Activated CD8-positive, alpha-beta memory T cell treated with anti-CD3 and anti-CD28 coated beads for 36 hours (primary cell): ENCODE measurements at regions not wholly inside any gene's neighbourhood (a gene's known extent, or its start where the extent isn't known, plus 50 kb on each side); places are given as distances from the start of the nearest gene placed in this dataset.
"Not testable (repeated sequence)": the region's sequence is repeated elsewhere in the genome, so short reads cannot be mapped to it uniquely, and the experiment has no call there.

ENCODE experiments used
- CTCF ChIA-PET: fragments of 350-600 bp; sonication (Branson Sonifier 250); formaldehyde crosslinking; loops from one replicate; lab custom pipeline; 2021; ENCODE audit warnings: antibody characterized with exemption; lab: Charles Lee
- POLR2A ChIA-PET: fragments of 350-600 bp; sonication (Branson Sonifier 250); formaldehyde crosslinking; loops from one replicate; lab custom pipeline; 2021; ENCODE audit warnings: antibody characterized with exemption; lab: Charles Lee

- ChIA-PET CTCF (no interaction called here), POLR2A (no interaction called here)
Observed at GRCh38 chr16:13568803-13569202, 351.2 kb upstream of the ERCC4 start.

- CTCF ChIA-PET, result no interaction called here
- POLR2A ChIA-PET, result no interaction called here
Observed at GRCh38 chr16:13569986-13570385, 350.0 kb upstream of the ERCC4 start.

- ChIA-PET CTCF (no interaction called here), POLR2A (no interaction called here)
Observed at GRCh38 chr16:13571036-13571435, 348.9 kb upstream of the ERCC4 start.

- POLR2A ChIA-PET, result no interaction called here
- CTCF ChIA-PET, result no interaction called here
Observed at GRCh38 chr16:13573903-13574302, 346.1 kb upstream of the ERCC4 start.

- POLR2A ChIA-PET, result no interaction called here
- CTCF ChIA-PET, result no interaction called here
Observed at GRCh38 chr16:13586051-13586450, 333.9 kb upstream of the ERCC4 start.

GRCh38 chr16:13587181-13587580 is 332.8 kb upstream of the ERCC4 start:
- POLR2A ChIA-PET, result no interaction called here
- CTCF ChIA-PET, result no interaction called here

GRCh38 chr16:13594823-13595222 is 325.1 kb upstream of the ERCC4 start:
- CTCF ChIA-PET, result no interaction called here
- POLR2A ChIA-PET, result no interaction called here

GRCh38 chr16:13606804-13607203 is 313.1 kb upstream of the ERCC4 start:
- CTCF ChIA-PET, result no interaction called here
- POLR2A ChIA-PET, result no interaction called here

- ChIA-PET POLR2A (no interaction called here), CTCF (no interaction called here)
Observed at GRCh38 chr16:13607289-13607688, 312.7 kb upstream of the ERCC4 start.

- ChIA-PET POLR2A (no interaction called here), CTCF (no interaction called here)
Observed at GRCh38 chr16:13611596-13611995, 308.4 kb upstream of the ERCC4 start.

- POLR2A ChIA-PET, result no interaction called here
Observed at GRCh38 chr16:13612623-13613022, 307.3 kb upstream of the ERCC4 start.

GRCh38 chr16:13613165-13613564 is 306.8 kb upstream of the ERCC4 start:
- ChIA-PET POLR2A (no interaction called here), CTCF (no interaction called here)

More at GRCh38 chr16:13612623-13613022, 307.3 kb upstream of the ERCC4 start:
- CTCF ChIA-PET, result interaction anchor here (0.7 kb wide), 1 partner anchor 28 kb away, joined by 3 read pairs; no protein-coding TSS in a partner anchor

- ChIA-PET POLR2A (no interaction called here), CTCF (interaction anchor here (0.6 kb wide), 1 partner anchor 127 kb away, joined by 3 read pairs; no protein-coding TSS in a partner anchor)
Observed at GRCh38 chr16:13621639-13622038, 298.3 kb upstream of the ERCC4 start.

- CTCF ChIA-PET, result no interaction called here
- POLR2A ChIA-PET, result no interaction called here
Observed at GRCh38 chr16:13628156-13628555, 291.8 kb upstream of the ERCC4 start.

GRCh38 chr16:13629704-13630103 is 290.2 kb upstream of the ERCC4 start:
- ChIA-PET POLR2A (no interaction called here), CTCF (no interaction called here)

GRCh38 chr16:13630374-13630773 is 289.6 kb upstream of the ERCC4 start:
- ChIA-PET POLR2A (no interaction called here), CTCF (no interaction called here)

- CTCF ChIA-PET, result no interaction called here
- POLR2A ChIA-PET, result no interaction called here
Observed at GRCh38 chr16:13631213-13631767, 288.7 kb upstream of the ERCC4 start.

GRCh38 chr16:13631916-13632315 is 288.0 kb upstream of the ERCC4 start:
- POLR2A ChIA-PET, result no interaction called here

GRCh38 chr16:13632504-13632903 is 287.4 kb upstream of the ERCC4 start:
- CTCF ChIA-PET, result interaction anchor here (0.6 kb wide), 1 partner anchor 33 kb away, joined by 3 read pairs; no protein-coding TSS in a partner anchor
- POLR2A ChIA-PET, result not testable (repeated sequence)

More at GRCh38 chr16:13631916-13632315, 288.0 kb upstream of the ERCC4 start:
- CTCF ChIA-PET, result interaction anchor here (0.6 kb wide), 1 partner anchor 33 kb away, joined by 3 read pairs; no protein-coding TSS in a partner anchor

- CTCF ChIA-PET, result no interaction called here
- POLR2A ChIA-PET, result no interaction called here
Observed at GRCh38 chr16:13633391-13633861, 286.5 kb upstream of the ERCC4 start.

GRCh38 chr16:13634253-13634652 is 285.7 kb upstream of the ERCC4 start:
- CTCF ChIA-PET, result no interaction called here
- POLR2A ChIA-PET, result no interaction called here

GRCh38 chr16:13634959-13635358 is 285.0 kb upstream of the ERCC4 start:
- CTCF ChIA-PET, result no interaction called here
- POLR2A ChIA-PET, result no interaction called here
